H1 (cell line): ENCODE measurements at regions not wholly inside any gene's neighbourhood (a gene's known extent, or its start where the extent isn't known, plus 50 kb on each side); places are given as distances from the start of the nearest gene placed in this dataset.
"Not testable (repeated sequence)": the region's sequence is repeated elsewhere in the genome, so short reads cannot be mapped to it uniquely, and the experiment has no call there.

Experiments
- CTCF ChIA-PET: fragments of 300-600 bp; sonication (Branson Sonifier 250); formaldehyde crosslinking; loops from one replicate; lab custom pipeline; 2021; ENCODE audit not compliant: partially characterized antibody; lab: Charles Lee
- POLR2A ChIA-PET: fragments of 300-600 bp; sonication (Branson Sonifier 250); formaldehyde crosslinking; loops from one replicate; lab custom pipeline; 2021; ENCODE audit warnings: inconsistent platforms; ENCODE audit not compliant: partially characterized antibody; lab: Charles Lee
- DNase-seq, 2 experiments: peaks; one replicate each; pipeline versions ENCODE4 v3.0.0 to v3.0.0-alpha.2; 2010 to 2022; ENCODE audit warnings: low spot score in 2 of 2, low read depth in 1 of 2, mixed read lengths in 1 of 2
- FAIRE-seq: peaks from 2 replicates; lab custom pipeline; 2011; peaks lifted over from hg19 to GRCh38; lab: Jason Lieb, UNC
- H2AFZ ChIP-seq: 2 replicates; pipeline ENCODE4 v1.8.1; 2012; ENCODE audit warnings: low read length, inconsistent platforms
- H2AK5ac ChIP-seq: 2 replicates; pipeline ENCODE4 v1.6.1; 2013; ENCODE audit warnings: low read depth, low read length
- H2BK120ac ChIP-seq: replicated peaks from 2 replicates; pipeline ENCODE3; 2013; ENCODE audit warnings: low read depth, low read length, inconsistent platforms
- H2BK12ac ChIP-seq: 2 replicates; pipeline ENCODE4 v1.6.1; 2013; ENCODE audit warnings: low read depth, low read length
- H2BK15ac ChIP-seq: 2 replicates; pipeline ENCODE4 v1.6.1; 2013; ENCODE audit warnings: low read length
- H2BK20ac ChIP-seq: 2 replicates; pipeline ENCODE4 v1.6.1; 2013; ENCODE audit warnings: low read length
- H2BK5ac ChIP-seq: 2 replicates; pipeline ENCODE4 v1.6.1; 2013; ENCODE audit warnings: low read depth, low read length
- H3K14ac ChIP-seq: 2 replicates; pipeline ENCODE4 v1.6.1; 2013; ENCODE audit warnings: inconsistent platforms; ENCODE audit not compliant: insufficient read length
- H3K18ac ChIP-seq: 2 replicates; pipeline ENCODE4 v1.6.1; 2013; ENCODE audit warnings: low read length; ENCODE audit errors: extremely low read depth
- H3K23ac ChIP-seq: 2 replicates; pipeline ENCODE4 v1.6.1; 2013; ENCODE audit warnings: inconsistent platforms; ENCODE audit not compliant: insufficient read length
- H3K23me2 ChIP-seq: 2 replicates; pipeline ENCODE4 v1.6.1; 2013; ENCODE audit warnings: low read depth, low read length
- H3K27ac ChIP-seq: 2 replicates; pipeline ENCODE4 v1.6.1; 2011; ENCODE audit warnings: low read depth, low read length, inconsistent platforms
- H3K27me3 ChIP-seq, 4 experiments: replicated peaks in 1 of 4; 1 replicate in 1 of 4; 2 replicates in 3 of 4; pipeline versions ENCODE4 v1.6.1 to v1.8.1; 2011 to 2013; ENCODE audit warnings: low read length in 3 of 4, mild to moderate bottlenecking in 3 of 4, inconsistent platforms in 2 of 4, mixed read lengths in 2 of 4, moderate library complexity in 1 of 4; ENCODE audit not compliant: control insufficient read depth in 3 of 4, insufficient read depth in 3 of 4; ENCODE audit errors: extremely low read depth in 1 of 4
- H3K36me3 ChIP-seq, 4 experiments: 2 replicates each; pipeline versions ENCODE4 v1.6.1 to v1.8.1; 2011 to 2013; ENCODE audit warnings: mild to moderate bottlenecking in 4 of 4, low read length in 3 of 4, moderate library complexity in 2 of 4, control low read depth in 1 of 4, inconsistent platforms in 1 of 4; ENCODE audit not compliant: insufficient read depth in 4 of 4, control insufficient read depth in 2 of 4
- H3K4ac ChIP-seq: replicated peaks from 2 replicates; pipeline ENCODE3; 2013; ENCODE audit warnings: low read length, low read depth, mixed read lengths, inconsistent platforms; ENCODE audit not compliant: insufficient read length
- H3K4me1 ChIP-seq, 4 experiments: replicated peaks in 1 of 4; 1 replicate in 1 of 4; 2 replicates in 3 of 4; pipeline versions ENCODE4 v1.6.1 to v1.8.1; 2011 to 2013; ENCODE audit warnings: low read length in 3 of 4, inconsistent platforms in 2 of 4, mixed read lengths in 1 of 4; ENCODE audit not compliant: insufficient read depth in 4 of 4, control insufficient read depth in 3 of 4
- H3K4me2 ChIP-seq, 2 experiments: 2 replicates each; pipeline versions ENCODE4 v1.6.1 to v1.8.1; 2011 to 2013; ENCODE audit warnings: low read depth in 2 of 2, low read length in 2 of 2, control low read depth in 1 of 2, inconsistent platforms in 1 of 2, mild to moderate bottlenecking in 1 of 2; ENCODE audit not compliant: insufficient read depth in 1 of 2
- H3K4me3 ChIP-seq, 4 experiments: fragments of 200-600, 300-600 bp in 1 of 4; sonication (generic), shearing (Covaris generic), sonication (Bioruptor Twin) in 1 of 4; 2 replicates each; pipeline versions ENCODE4 v1.5.1 to v1.8.1; 2011 to 2016; ENCODE audit warnings: low read length in 4 of 4, low read depth in 3 of 4, control low read depth in 2 of 4, inconsistent platforms in 2 of 4, mild to moderate bottlenecking in 2 of 4, mixed read lengths in 1 of 4, moderate library complexity in 1 of 4; ENCODE audit not compliant: insufficient read depth in 2 of 4; ENCODE audit errors: extremely low read depth in 1 of 4
- H3K56ac ChIP-seq: replicated peaks from 2 replicates; pipeline ENCODE3; 2013; ENCODE audit warnings: low read depth, mild to moderate bottlenecking, mixed read lengths, low read length, inconsistent platforms; ENCODE audit not compliant: insufficient read length
- H3K79me1 ChIP-seq: 2 replicates; pipeline ENCODE4 v1.6.1; 2013; ENCODE audit warnings: low read depth, low read length, control low read depth
- H3K79me2 ChIP-seq, 2 experiments: 2 replicates each; pipeline versions ENCODE4 v1.6.1 to v1.8.1; 2012 to 2013; ENCODE audit warnings: low read length in 2 of 2, mild to moderate bottlenecking in 2 of 2, inconsistent platforms in 1 of 2; ENCODE audit not compliant: insufficient read depth in 2 of 2, control insufficient read depth in 1 of 2
- H3K9ac ChIP-seq, 4 experiments: replicated peaks in 1 of 4; 1 replicate in 1 of 4; 2 replicates in 3 of 4; pipeline versions ENCODE4 v1.6.1 to v1.8.1; 2011 to 2013; ENCODE audit warnings: low read depth in 3 of 4, low read length in 3 of 4, control low read depth in 2 of 4, mild to moderate bottlenecking in 2 of 4, moderate library complexity in 2 of 4, inconsistent platforms in 1 of 4; ENCODE audit errors: extremely low read depth in 1 of 4
- H3K9me3 ChIP-seq, 2 experiments: 2 replicates each; pipeline versions ENCODE4 v1.6.1 to v1.8.1; 2012 to 2013; ENCODE audit warnings: mild to moderate bottlenecking in 2 of 2, moderate library complexity in 2 of 2, control low read depth in 1 of 2, inconsistent platforms in 1 of 2, low read depth in 1 of 2, low read length in 1 of 2, mixed read lengths in 1 of 2; ENCODE audit not compliant: insufficient read depth in 2 of 2
- H4K20me1 ChIP-seq, 2 experiments: replicated peaks in 1 of 2; 2 replicates each; pipeline versions ENCODE3 to v1.8.1; 2011 to 2013; ENCODE audit warnings: inconsistent platforms in 2 of 2, low read length in 2 of 2, mild to moderate bottlenecking in 1 of 2; ENCODE audit not compliant: insufficient read depth in 2 of 2, control insufficient read depth in 1 of 2
- H4K5ac ChIP-seq: 2 replicates; pipeline ENCODE4 v1.6.1; 2013; ENCODE audit warnings: low read length, low read depth, mixed read lengths, inconsistent platforms; ENCODE audit not compliant: insufficient read length
- H4K8ac ChIP-seq: 2 replicates; pipeline ENCODE4 v1.8.0; 2013; ENCODE audit warnings: mild to moderate bottlenecking, moderate library complexity, low read length, inconsistent platforms; ENCODE audit not compliant: insufficient read depth; ENCODE audit errors: extremely low read depth
- H4K91ac ChIP-seq: replicated peaks from 2 replicates; pipeline ENCODE3; 2013; ENCODE audit warnings: low read length, mixed read lengths, inconsistent platforms; ENCODE audit not compliant: insufficient read length
- WGBS, 2 experiments: shearing (Covaris generic) in 1 of 2; methylation state at CpG; one replicate each; pipeline versions ENCODE4 v1.1.6 to v1.1.7; 2013 to 2015; ENCODE audit warnings: low lambda C conversion rate in 2 of 2, mixed read lengths in 2 of 2, inconsistent platforms in 1 of 2, low coverage in 1 of 2, missing lambda C conversion rate in 1 of 2; ENCODE audit not compliant: insufficient replicate concordance in 2 of 2, insufficient coverage in 1 of 2, insufficient read length in 1 of 2; ENCODE audit errors: extremely low coverage in 1 of 2, missing lambda C conversion rate in 1 of 2; 5-methylcytosine and 5-hydroxymethylcytosine counted together

- WGBS, 2 experiments: 92% methylated on average over 2 of the region's 2 CpGs; no CpG with 5 or more reads in 1 of the 2 experiments
- H3K4me2 ChIP-seq, H2BK15ac ChIP-seq: not testable (repeated sequence)
Measured at GRCh38 chr9:97778740-97779139, 74.3 kb upstream of the FOXE1 start.

More at GRCh38 chr9:97778740-97779139, 74.3 kb upstream of the FOXE1 start:
- H3K56ac ChIP-seq, H2BK5ac ChIP-seq, H4K91ac ChIP-seq, DNase-seq, H3K36me3 ChIP-seq, H3K9ac ChIP-seq, H3K14ac ChIP-seq, FAIRE-seq, H2BK20ac ChIP-seq, H4K5ac ChIP-seq, H3K79me1 ChIP-seq, H3K4me3 ChIP-seq, H2BK12ac ChIP-seq, H2BK120ac ChIP-seq, H3K23ac ChIP-seq, H2AFZ ChIP-seq, POLR2A ChIA-PET, H3K79me2 ChIP-seq, H3K27ac ChIP-seq, H3K18ac ChIP-seq, H3K4ac ChIP-seq, H4K20me1 ChIP-seq, H2AK5ac ChIP-seq, H3K23me2 ChIP-seq, H3K4me1 ChIP-seq, H3K27me3 ChIP-seq, H4K8ac ChIP-seq: not testable (repeated sequence)
- CTCF ChIA-PET: interaction anchor here (0.7 to 1.0 kb wide), 2 partner anchors 13 to 16 kb away, joined by 3 read pairs; no protein-coding TSS in a partner anchor
- H3K9me3 ChIP-seq: peaks cover 17% of the 10 kb centered on the region in 2 experiments
